ENCODE measurements at regions not wholly inside any gene's neighbourhood (a gene's known extent, or its start where the extent isn't known, plus 50 kb on each side); places are given as distances from the start of the nearest gene placed in this dataset.

DNA sequence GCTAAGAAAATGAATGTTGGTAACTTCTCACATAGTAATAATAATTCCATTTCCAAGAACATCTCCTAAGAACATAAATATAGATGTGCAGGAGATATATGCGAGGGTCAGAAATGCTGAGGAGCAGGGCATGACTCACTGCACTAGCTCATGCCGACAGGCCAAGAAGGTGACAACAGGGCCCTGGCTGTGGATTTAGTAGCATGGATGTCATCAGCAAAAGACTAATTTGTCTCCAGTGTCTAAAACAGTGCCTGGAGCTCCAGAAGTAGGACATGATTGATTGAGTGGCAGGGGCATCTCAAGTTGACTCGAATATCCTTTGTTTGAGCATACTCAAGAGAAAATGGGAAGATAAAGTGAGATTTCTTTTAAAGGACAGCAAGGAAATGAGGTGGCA, 207.0 kb upstream of the FOXA2 start:
- no peak for DNase-seq (ENCODE audit: low read depth)

GRCh38 chr20:22791877-22792525, 207.6 kb upstream of the FOXA2 start:
- DNase-seq (ENCODE audit: low read depth), result no peak

DNA sequence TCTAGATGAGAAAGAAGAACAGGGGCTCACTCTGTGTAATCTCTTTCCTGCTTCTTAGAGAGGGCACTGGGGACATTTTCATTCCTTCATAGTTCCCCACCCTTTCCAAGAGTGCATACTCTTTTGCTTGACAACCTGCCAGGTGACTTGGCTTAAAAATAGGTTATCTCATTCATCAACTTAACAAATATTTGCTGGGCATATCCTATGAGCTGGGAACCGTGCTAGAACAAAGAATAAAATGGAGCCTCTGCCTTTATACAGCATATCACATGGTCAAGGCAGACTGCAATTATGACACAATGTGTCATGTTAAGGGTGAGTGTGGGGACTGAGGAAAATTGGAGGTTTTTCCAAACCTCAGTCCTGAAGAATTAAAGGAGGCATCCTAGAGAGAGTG, 209.8 kb upstream of the FOXA2 start:
- DNase-seq (ENCODE audit: low read depth), result no peak

DNA sequence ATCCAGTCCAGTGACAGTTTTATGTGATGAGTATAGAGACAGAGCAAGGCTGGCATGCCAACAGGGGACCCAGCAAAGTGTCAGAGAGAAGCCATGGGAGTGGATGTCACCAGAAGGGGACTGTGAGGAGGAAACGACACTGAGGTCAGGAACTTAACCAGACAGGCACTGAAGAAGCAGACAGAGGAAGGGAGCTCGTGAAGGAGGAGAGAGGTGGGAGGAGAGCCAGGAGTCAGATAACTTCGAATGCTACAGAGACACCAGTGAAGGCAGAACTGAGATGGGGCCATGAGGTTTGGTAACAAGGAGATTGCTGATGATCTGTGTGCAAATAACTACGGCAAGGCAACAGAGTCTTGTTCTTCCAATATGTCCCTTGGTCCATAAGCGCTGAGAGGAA, 211.1 kb upstream of the FOXA2 start:
- no peak for DNase-seq (ENCODE audit: low read depth)

- no peak for DNase-seq (ENCODE audit: low read depth)
Measured at GRCh38 chr20:22795871-22796270, 211.5 kb upstream of the FOXA2 start.

DNA sequence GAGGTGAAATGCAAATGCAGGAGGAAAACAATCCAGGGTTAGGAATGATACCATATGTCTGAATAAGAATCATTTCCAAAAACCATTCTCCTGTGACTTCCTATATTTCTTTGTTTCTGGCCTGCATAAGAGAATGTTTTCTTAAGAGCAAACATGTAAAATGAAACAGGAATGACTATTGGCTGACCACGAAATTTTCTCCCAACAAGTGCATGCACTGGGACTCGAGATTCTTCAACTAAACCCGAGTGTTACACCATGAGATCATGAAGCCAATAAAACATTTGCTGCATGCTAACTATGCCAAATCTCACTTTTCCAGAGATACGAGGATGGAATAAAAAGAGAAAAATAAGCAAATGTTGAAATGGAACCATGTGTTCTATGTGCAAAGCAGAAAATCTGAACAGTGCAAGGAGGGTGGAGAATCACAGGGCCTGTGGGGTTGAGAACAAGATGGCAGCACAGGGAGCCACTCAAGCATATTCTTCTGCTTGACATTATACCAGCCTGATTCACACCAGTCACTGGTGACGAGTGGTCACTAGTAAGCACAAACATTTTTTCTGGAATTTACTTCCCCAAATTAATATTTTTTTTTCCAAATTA, 212.2 kb upstream of the FOXA2 start:
- no peak for DNase-seq (ENCODE audit: low read depth)

DNA sequence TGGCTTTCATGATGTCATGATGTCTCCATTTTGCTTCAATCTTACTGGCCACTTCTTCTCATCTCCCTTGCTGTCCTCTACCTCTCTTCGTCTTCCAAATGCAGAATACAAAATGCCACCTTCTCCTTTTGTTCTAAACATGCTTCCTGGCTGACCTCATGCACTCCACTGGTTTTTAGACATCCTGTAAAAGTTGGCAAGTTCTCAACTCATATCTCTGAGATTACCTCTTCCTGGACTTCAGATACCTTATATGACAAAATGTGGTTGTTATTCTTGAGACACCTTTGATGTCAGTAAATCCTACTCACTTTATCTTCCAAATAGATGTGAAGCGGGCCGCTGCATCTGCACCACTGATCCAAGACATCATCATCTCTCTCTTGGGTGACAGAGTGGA, 212.7 kb upstream of the FOXA2 start:
- no peak for DNase-seq (ENCODE audit: low read depth)

GRCh38 chr20:22799687-22800086, 215.3 kb upstream of the FOXA2 start:
- DNase-seq (ENCODE audit: low read depth), result no peak

DNA sequence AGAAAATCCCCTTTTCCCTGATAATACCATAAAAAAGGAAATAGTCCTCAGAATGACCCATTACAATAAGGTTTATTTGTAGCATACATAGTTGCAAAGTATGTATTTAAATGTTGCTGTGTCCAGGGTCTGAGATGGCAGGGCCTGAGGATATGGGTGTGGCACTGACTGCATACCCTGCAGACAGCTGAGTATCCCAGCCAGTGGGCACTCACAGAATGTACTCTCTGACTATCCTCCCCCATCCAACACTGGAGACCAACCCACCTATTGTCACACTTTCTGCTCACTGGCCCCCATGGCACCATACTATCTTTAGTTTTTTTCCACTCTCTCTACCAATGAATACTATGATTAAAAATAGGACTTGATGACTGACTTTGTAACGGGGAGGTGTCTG, 215.8 kb upstream of the FOXA2 start:
- DNase-seq (ENCODE audit: low read depth), result no peak

- DNase-seq (ENCODE audit: low read depth), result no peak
Measured at GRCh38 chr20:22801528-22801927, 217.2 kb upstream of the FOXA2 start.

GRCh38 chr20:22802296-22802695, 217.9 kb upstream of the FOXA2 start:
- no peak for DNase-seq (ENCODE audit: low read depth)

GRCh38 chr20:22805219-22805618, 220.8 kb upstream of the FOXA2 start:
- no peak for DNase-seq (ENCODE audit: low read depth)

- no peak for DNase-seq (ENCODE audit: low read depth)
Measured at GRCh38 chr20:22805996-22806395, 221.6 kb upstream of the FOXA2 start.

DNA sequence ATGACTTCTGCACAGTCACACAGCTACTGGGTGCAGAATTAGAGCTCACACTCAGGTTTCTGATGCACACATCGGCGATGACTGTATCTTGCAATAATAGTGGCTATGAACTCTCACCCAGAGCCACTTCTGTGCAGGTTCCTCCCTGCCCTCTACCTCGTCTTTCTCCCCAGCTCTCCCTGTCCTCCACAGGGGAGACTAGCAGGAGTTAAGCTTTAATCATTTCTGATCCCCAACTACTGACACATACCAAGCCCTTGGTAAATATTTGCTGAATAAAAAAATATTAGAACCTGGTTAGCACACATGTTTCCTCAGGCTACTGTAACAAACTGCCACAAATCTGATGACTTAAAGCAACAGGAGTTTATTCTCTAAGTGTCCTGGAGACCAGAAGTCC, 222.7 kb upstream of the FOXA2 start:
- DNase-seq (ENCODE audit: low read depth), result no peak

DNA sequence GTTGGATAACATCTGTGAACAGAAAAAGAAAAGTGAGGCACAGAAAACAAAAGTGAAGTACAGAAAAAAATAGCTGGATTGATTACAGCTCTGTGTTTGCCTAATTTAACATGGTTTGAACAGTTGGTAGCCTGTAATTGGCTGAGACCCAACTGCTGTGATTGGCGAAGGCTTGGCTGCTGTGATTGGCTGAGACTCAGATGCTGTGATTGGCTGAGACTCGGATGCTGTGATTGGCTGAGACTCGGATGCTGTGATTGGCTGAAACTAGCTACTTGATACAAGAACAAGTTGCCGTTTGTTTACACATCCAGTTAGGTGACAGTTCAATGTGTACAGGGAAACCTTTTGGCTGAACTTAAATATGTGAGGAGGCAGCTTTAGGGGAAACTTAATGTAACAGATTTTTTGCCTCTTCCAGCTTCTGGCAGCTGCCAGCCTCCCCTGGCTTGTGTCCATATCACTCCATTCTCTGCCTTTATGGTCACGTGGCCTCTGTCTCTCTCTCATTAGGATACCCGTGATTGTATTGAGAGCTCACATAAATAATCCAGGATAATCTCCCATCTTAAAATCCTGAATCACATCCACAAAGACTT, 223.4 kb upstream of the FOXA2 start:
- DNase-seq (ENCODE audit: low read depth), result no peak

DNA sequence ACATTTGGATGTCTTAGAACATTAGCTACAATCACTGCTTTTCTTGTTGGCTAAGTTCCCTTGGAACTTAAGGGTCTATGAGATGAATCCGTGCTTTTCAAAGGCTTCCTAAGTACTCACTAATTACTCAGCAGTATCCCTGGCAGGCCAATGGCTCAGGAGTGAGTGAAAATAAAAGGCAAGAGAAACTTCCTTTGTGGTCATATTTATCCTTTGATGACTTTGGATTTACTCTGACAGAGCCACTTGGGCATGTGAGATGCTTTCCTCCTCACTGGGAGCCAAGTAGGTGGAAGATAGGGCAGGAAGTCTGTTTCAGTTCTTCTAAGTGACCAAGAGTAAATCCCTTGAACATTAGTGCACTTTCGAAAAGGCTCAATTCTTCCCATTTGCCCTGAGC, 224.3 kb upstream of the FOXA2 start:
- DNase-seq (ENCODE audit: low read depth), result no peak

- no peak for DNase-seq (ENCODE audit: low read depth)
Measured at GRCh38 chr20:22810030-22810429, 225.1 kb upstream of the SSTR4 start.

GRCh38 chr20:22810626-22811569, 224.2 kb upstream of the SSTR4 start:
- no peak for DNase-seq (ENCODE audit: low read depth)

- DNase-seq (ENCODE audit: low read depth), result no peak
Measured at GRCh38 chr20:22814471-22815205, 220.5 kb upstream of the SSTR4 start.

DNA sequence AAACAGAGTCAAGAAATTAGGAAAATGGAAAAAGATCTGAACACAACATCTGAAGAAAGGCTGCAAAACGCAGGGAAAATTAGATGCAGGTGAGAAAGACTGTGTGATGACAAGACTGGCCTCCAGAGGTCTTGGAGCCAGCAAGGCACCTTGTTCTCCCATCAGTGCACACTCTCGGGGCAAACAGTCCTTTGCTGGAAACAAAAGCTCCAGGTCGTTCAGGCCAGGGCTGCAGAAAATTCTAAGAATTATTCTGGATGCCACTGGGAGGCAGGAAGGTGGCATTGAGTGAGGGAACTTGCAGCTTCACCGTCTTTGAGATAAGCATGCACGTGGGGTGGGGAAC, 219.9 kb upstream of the SSTR4 start:
- DNase-seq (ENCODE audit: low read depth), result no peak

GRCh38 chr20:22815603-22816315, 219.4 kb upstream of the SSTR4 start:
- no peak for DNase-seq (ENCODE audit: low read depth)

DNA sequence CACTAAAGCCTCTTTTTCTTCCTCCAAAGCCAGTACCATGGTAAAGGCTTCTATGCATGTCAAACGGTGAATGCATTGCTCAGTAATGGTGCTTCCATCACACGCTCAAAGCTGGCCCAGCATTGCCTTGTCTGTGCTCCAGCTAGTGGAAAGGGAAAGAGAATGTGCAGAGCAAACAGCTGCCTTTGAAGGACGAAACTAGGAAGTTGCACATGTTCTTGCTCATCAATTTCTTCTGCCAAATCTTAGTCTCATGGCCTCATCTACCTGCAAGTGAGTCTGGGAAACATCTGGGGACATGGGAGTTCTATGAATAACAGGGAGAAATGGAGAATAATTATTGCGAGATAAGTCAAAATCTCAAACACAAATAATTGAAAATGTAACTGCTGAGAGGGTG, 216.5 kb upstream of the SSTR4 start:
- no peak for DNase-seq (ENCODE audit: low read depth)

All from activated T-cell treated with anti-CD3 and anti-CD28 coated beads for 48 hours (primary cell).